IPS DF 4.7 (cell line): ENCODE measurements at regions not wholly inside any gene's neighbourhood (a gene's known extent, or its start where the extent isn't known, plus 50 kb on each side); places are given as distances from the start of the nearest gene placed in this dataset.
A peak's percentile ranks its signal among the peaks of the same experiment; 100 is the strongest.
"Not testable (repeated sequence)": the region's sequence is repeated elsewhere in the genome, so short reads cannot be mapped to it uniquely, and the experiment has no call there.

Source experiments
- DNase-seq: peaks from one replicate; pipeline ENCODE4 v3.0.0-alpha.2; 2013; ENCODE audit warnings: low spot score; ENCODE audit errors: extremely low read depth

GRCh38 chr2:208685929-208686328, 279.3 kb downstream of the PTH2R start:
- not testable (repeated sequence) for DNase-seq

GRCh38 chr2:208686665-208687064, 280.1 kb downstream of the PTH2R start:
- DNase-seq: no peak

- DNase-seq: not testable (repeated sequence)
These were observed 281.1 kb downstream of the PTH2R start for GRCh38 chr2:208687720-208688119.

GRCh38 chr2:208698114-208698513, 291.5 kb downstream of the PTH2R start:
- DNase-seq: peak; percentile 58

GRCh38 chr2:208708486-208708885, 301.9 kb downstream of the PTH2R start:
- no peak for DNase-seq

- DNase-seq: no peak
These were observed 305.0 kb downstream of the PTH2R start for GRCh38 chr2:208711598-208711997.

- DNase-seq: no peak
These were observed 306.6 kb downstream of the PTH2R start for GRCh38 chr2:208713066-208713745.

- DNase-seq: no peak
These were observed 312.2 kb downstream of the PTH2R start for GRCh38 chr2:208718828-208719227.

- DNase-seq: no peak
These were observed 316.1 kb downstream of the PTH2R start for GRCh38 chr2:208722731-208723130.

GRCh38 chr2:208725280-208725679, 318.7 kb downstream of the PTH2R start:
- DNase-seq: no peak

- DNase-seq: no peak
These were observed 319.6 kb downstream of the PTH2R start for GRCh38 chr2:208726242-208726641.

- DNase-seq: not testable (repeated sequence)
These were observed 345.2 kb downstream of the PTH2R start for GRCh38 chr2:208751663-208752415.

- no peak for DNase-seq
These were observed 350.8 kb downstream of the PTH2R start for GRCh38 chr2:208757364-208757763.

GRCh38 chr2:208773074-208773473, 366.5 kb downstream of the PTH2R start:
- not testable (repeated sequence) for DNase-seq

GRCh38 chr2:208781166-208781565, 374.6 kb downstream of the PTH2R start:
- DNase-seq: no peak

GRCh38 chr2:208782097-208782496, 375.5 kb downstream of the PTH2R start:
- DNase-seq: no peak

- no peak for DNase-seq
These were observed 376.6 kb downstream of the PTH2R start for GRCh38 chr2:208783184-208783583.

GRCh38 chr2:208784774-208785173, 378.2 kb downstream of the PTH2R start:
- DNase-seq: not testable (repeated sequence)

GRCh38 chr2:208791257-208791656, 384.7 kb downstream of the PTH2R start:
- DNase-seq: no peak

GRCh38 chr2:208792766-208793165, 386.2 kb downstream of the PTH2R start:
- DNase-seq: no peak

- no peak for DNase-seq
These were observed 386.8 kb downstream of the PTH2R start for GRCh38 chr2:208793434-208793833.

- DNase-seq: no peak
These were observed 387.8 kb downstream of the PTH2R start for GRCh38 chr2:208794288-208794975.
